Hippocampal formation (tissue), 2 donors: ENCODE measurements at regions not wholly inside any gene's neighbourhood (a gene's known extent, or its start where the extent isn't known, plus 50 kb on each side); places are given as distances from the start of the nearest gene placed in this dataset.
A peak's percentile ranks its signal among the peaks of the same experiment; 100 is the strongest.
"Not testable (repeated sequence)": the region's sequence is repeated elsewhere in the genome, so short reads cannot be mapped to it uniquely, and the experiment has no call there.

ENCODE experiments used
- DNase-seq, 2 donors: peaks; one replicate each; lab custom pipeline; 2025; lab: John Stamatoyannopoulos, UW

- no peak for DNase-seq
Measured at GRCh38 chr2:47652061-47652690, 81.4 kb upstream of the KCNK12 start.

- no peak for DNase-seq
Measured at GRCh38 chr2:47651296-47651695, 80.5 kb upstream of the KCNK12 start.

- no peak for DNase-seq
Measured at GRCh38 chr2:47650001-47650535, 79.3 kb upstream of the KCNK12 start.

DNA sequence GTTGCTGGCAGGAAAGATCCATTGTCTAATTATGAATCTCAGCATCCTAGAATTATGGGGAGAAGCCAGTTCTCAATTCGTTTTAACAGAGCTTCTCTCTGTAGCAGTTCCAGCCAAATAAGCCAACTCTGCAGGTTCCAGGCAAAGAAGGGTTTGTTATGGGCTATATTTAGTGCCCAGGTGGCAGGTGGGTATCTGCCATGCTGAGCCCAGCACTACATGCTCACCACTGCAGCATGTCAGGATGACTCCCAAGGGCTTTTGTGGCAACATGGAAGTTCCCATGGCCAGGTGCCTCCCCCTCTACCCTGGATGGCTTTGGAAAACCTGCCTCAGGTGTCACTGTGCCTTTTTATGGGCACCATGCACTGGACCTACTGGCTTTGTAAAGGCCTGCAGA, 74.5 kb upstream of the KCNK12 start:
- DNase-seq = no peak

GRCh38 chr2:47644351-47644750, 73.6 kb upstream of the KCNK12 start:
- DNase-seq = no peak

DNA sequence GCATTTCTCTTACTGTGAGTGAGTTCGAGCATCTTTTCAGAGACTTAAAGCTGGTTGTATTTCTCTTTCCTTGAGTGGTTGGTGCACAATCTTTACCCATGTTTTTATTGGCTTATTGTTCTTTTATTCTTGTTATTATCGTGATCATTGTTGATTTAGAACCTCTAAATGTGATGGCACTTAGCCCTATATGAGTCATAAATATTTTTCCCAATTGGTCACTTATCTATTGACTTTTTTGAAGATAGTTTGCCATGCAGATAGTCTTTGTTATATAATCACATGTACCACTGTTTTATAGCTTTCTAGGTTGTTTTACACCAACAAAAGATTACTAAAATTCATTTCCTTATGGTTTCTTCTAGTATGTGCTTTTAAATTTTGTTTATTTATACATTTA, 70.6 kb upstream of the KCNK12 start:
- no peak for DNase-seq

- DNase-seq = no peak
Measured at GRCh38 chr2:47640356-47640755, 69.6 kb upstream of the KCNK12 start.

- DNase-seq = no peak
Measured at GRCh38 chr2:47639467-47639866, 68.7 kb upstream of the KCNK12 start.

GRCh38 chr2:47638430-47638829, 67.6 kb upstream of the KCNK12 start:
- DNase-seq = no peak

GRCh38 chr2:47636596-47637264, 65.9 kb upstream of the KCNK12 start:
- DNase-seq = no peak

- DNase-seq = no peak
Measured at GRCh38 chr2:47636176-47636575, 65.4 kb upstream of the KCNK12 start.

- no peak for DNase-seq
Measured at GRCh38 chr2:47632754-47633153, 62.0 kb upstream of the KCNK12 start.

DNA sequence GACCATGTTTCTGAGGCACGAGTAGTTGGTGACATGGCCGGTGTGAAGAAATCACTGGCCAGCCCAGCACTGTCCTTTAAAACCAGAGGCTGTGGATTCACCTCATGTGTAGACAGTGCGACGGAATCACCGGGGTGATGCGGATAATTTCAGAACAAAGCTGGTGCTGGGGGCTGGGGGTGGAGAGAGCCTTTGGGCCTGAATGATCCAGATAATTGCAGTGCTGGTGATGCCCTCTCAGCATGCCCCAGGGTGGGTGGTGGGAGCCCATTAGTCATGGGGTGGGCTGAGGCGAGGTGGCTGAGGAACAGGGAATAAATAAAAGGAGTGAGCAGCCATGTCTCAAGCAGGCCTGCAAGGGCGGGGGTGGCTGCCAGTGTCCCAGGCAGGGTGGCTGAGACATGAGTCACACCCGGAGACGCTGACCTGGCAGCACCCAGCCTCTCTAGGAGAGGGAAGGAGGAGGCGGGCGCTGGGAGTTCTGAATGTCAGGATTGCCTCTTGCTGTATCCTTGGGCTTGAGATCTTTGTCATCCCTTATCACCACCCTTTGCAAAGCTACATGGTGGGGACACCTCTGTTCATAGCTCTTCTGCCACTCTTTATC, 61.1 kb upstream of the KCNK12 start:
- no peak for DNase-seq

DNA sequence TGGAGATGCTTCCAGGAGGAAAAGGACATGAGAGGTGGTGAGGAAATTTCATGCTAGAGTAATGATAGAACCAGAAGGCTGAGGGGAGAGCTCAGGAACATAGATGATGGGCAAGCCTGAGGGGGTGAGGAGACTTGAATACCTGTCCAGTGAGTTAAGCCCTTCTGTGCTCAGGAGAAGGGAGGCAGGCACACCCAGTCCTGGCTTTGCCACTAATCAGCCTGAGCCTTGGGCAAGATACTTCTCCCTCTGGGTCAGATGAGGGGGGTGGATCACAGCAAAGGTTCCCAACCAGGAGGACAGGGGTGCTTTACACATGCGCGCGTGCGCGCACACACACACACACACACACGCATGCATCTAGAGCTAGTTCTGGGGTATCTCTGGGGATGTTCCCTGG, 60.5 kb upstream of the KCNK12 start:
- no peak for DNase-seq

DNA sequence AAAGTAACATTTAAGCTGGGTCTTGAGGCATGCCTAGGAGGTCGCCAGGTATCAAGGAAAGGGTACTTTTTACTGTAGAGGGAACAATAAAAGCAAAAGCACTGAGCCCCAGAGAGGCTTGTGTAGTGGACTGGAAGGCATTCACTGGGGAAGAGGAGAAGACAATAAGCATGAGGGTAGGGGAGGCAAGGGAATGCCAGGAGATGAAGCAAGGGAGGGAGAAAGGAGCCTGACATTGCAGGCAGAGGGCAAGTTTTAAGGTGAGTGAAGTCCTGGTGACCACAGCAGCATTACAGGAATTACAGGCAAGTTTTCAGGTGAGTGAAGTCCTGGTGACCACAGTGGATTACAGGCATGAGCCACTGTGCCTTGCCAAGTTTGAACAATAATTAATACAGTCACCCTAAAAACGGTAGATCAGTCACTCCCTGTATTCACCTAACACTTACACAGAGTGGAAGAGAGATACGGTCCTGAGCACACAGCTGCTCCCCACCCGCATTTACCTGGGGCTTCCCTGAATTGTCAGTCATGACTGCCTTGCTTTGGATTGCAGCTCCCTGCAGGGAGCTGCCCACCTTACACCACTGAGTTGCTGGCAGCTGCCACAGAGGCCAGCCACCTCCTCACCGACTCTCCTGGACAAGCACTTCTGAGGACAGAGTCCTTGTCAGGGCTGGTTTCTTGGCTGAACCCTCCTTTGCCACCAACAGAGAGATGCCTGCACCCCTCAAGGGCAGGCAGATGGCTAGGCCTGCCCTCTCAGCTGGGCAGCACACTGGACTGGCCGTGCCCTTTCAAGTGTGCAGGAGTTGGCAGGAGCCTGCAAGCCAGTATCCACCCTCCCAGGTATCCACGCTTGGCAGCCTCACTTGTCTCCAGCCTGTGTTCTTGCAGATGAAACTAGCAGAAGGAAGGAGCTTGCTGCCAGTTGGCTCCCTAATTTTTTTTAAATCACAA, 59.0 kb upstream of the KCNK12 start:
- DNase-seq = peak in 1 of 2 donors; percentile 10

GRCh38 chr2:47628904-47629303, 58.1 kb upstream of the KCNK12 start:
- no peak for DNase-seq

GRCh38 chr2:47626664-47627063, 55.9 kb upstream of the KCNK12 start:
- DNase-seq = no peak

DNA sequence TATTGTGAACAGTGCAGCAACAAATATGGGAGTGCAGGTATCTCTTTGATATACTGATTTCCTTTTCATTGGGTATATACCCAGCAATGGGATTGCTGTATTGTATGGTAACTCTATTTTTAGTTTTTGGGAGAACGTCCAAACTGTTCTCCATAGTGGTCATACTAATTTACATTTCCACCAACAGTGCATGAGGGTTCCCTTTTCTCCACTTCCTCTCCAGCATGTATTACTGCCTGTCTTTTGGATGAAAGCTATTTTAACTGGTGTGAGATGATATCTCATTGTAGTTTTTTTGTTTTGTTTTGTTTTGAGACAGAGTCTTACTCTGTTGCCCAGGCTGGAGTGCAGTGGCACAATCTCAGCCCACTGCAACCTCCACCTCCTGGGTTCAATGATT, 52.4 kb upstream of the KCNK12 start:
- not testable (repeated sequence) for DNase-seq

- no peak for DNase-seq
Measured at GRCh38 chr2:47620770-47621437, 50.1 kb upstream of the KCNK12 start.
